Spleen (tissue), 7 donors: ENCODE measurements at regions not wholly inside any gene's neighbourhood (a gene's known extent, or its start where the extent isn't known, plus 50 kb on each side); places are given as distances from the start of the nearest gene placed in this dataset.

ENCODE experiments used
- POLR2A ChIP-seq, 3 donors: fragments of 450-650 bp; IDR thresholded peaks; one replicate each; pipeline ENCODE4 v1.5.1; 2017; ENCODE audit warnings: antibody characterized with exemption in 3 of 3, mild to moderate bottlenecking in 1 of 3
- POLR2AphosphoS5 ChIP-seq, 3 donors: sonication (generic); formaldehyde crosslinking; IDR thresholded peaks; one replicate each; pipeline ENCODE4 v1.5.1; 2017; ENCODE audit warnings: antibody characterized with exemption in 3 of 3
- TF ChIP-seq, protein P1 (sequence below), 11 experiments: fragments of 200-600 bp in 7 of 11; fragments of 450-650 bp in 4 of 11; sonication (generic) in 4 of 11; IDR thresholded peaks in 8 of 11; conservative IDR thresholded peaks in 3 of 11; 1 replicate in 7 of 11; 2 replicates in 4 of 11; pipeline versions ENCODE4 v1.4.0 to v1.8.0; 2016 to 2021; ENCODE audit warnings: antibody characterized with exemption in 11 of 11, inconsistent platforms in 4 of 11, mild to moderate bottlenecking in 1 of 11
- donor health status: DM: no; HTN: no; CAD: no; lungs with moderate emphysema.
- donor health status: DM: no; HTN: no; CAD: no.
- donor health status: DM: no; HTN: no; CAD: no.

DNA sequence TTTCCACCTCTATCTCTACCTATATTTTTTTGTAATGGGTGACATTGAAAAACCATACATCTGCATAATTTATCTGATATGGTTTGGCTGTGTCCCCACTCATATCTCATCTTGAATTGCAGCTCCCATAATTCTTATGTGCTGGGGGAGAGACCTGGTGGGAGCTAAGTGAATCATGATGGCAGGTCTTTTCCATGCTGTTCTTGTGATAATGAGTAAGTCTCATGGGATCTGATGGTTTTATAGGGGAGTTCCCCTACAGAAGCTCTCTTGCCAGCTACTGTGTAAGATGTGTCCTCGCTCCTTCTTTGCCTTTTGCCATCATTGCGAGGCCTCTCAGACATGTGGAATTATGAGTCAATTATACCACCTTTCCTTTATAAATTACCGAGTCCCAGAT, 551.0 kb upstream of the ANO5 start:
- TF ChIP-seq, protein P1, sequence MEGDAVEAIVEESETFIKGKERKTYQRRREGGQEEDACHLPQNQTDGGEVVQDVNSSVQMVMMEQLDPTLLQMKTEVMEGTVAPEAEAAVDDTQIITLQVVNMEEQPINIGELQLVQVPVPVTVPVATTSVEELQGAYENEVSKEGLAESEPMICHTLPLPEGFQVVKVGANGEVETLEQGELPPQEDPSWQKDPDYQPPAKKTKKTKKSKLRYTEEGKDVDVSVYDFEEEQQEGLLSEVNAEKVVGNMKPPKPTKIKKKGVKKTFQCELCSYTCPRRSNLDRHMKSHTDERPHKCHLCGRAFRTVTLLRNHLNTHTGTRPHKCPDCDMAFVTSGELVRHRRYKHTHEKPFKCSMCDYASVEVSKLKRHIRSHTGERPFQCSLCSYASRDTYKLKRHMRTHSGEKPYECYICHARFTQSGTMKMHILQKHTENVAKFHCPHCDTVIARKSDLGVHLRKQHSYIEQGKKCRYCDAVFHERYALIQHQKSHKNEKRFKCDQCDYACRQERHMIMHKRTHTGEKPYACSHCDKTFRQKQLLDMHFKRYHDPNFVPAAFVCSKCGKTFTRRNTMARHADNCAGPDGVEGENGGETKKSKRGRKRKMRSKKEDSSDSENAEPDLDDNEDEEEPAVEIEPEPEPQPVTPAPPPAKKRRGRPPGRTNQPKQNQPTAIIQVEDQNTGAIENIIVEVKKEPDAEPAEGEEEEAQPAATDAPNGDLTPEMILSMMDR (IDR thresholded peaks at IDR 0.05 in 8 of 11, conservative IDR thresholded peaks at IDR 0.05 in 3 of 11) = no peak
- no peak for TF ChIP-seq POLR2AphosphoS5 (IDR thresholded peaks at IDR 0.05)
- TF ChIP-seq POLR2A (IDR thresholded peaks at IDR 0.05) = no peak
